ENCODE measurements at regions not wholly inside any gene's neighbourhood (a gene's known extent, or its start where the extent isn't known, plus 50 kb on each side); places are given as distances from the start of the nearest gene placed in this dataset.

DNA sequence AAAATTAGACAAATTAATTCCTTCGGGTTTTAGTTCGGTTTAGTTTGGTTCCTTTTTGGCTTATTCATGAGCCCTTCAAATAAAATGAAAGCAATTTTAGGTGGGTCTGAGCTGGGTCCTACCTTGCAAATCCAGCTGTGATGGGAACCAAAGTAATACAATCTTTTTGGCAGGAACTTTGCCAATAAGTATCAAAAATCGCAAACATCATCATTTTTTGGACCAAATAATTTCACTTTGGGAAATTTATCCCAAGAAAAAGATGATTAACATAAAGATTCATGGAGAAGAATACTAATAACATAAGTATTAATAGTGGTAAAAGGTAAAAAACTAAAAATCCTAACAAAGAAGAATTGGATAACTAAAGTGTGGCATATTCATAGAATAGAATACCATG is 67.8 kb upstream of the MYOCD start:
- DNase-seq (ENCODE audit: extremely low spot score): no peak

DNA sequence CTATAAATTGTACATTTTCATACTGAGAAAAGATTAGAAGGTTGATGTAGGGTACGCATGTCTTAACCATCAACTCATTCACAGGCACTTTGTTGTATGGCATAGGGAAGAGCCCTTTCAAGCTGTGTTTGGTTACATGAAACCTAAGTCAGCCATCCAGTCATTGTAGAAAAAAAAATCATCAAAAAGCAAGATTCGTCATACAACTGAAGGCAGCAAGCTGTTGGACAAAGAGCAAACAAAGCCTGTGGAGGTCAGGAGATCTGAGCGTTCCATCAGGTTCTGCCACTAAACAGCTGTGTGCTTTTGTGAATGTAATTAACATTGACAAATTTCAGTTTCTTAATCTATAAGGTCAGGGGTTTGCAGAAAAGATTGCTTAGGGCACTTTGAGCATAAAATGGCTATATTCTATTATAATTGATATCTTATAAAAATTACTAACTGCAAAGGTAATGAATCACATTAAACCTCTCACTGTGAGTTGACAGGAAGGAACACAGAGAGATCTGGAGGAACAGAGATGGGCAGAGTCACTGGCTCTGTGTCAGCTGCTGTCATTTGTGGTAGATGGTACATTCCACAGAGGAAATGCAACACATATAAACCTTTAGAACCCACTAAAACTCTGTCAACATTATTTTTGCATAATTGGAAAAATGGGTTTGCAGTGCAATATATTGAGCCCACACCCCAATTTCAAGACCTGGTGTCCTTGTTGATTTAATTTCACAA is 66.3 kb upstream of the MYOCD start:
- POLR2A ChIA-PET: no interaction called here
- DNase-seq (ENCODE audit: extremely low spot score): no peak
- TF ChIP-seq, protein P1, sequence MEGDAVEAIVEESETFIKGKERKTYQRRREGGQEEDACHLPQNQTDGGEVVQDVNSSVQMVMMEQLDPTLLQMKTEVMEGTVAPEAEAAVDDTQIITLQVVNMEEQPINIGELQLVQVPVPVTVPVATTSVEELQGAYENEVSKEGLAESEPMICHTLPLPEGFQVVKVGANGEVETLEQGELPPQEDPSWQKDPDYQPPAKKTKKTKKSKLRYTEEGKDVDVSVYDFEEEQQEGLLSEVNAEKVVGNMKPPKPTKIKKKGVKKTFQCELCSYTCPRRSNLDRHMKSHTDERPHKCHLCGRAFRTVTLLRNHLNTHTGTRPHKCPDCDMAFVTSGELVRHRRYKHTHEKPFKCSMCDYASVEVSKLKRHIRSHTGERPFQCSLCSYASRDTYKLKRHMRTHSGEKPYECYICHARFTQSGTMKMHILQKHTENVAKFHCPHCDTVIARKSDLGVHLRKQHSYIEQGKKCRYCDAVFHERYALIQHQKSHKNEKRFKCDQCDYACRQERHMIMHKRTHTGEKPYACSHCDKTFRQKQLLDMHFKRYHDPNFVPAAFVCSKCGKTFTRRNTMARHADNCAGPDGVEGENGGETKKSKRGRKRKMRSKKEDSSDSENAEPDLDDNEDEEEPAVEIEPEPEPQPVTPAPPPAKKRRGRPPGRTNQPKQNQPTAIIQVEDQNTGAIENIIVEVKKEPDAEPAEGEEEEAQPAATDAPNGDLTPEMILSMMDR (IDR thresholded peaks at IDR 0.05; ENCODE audit: control extremely low read depth, extremely low read depth, low read depth, missing control alignments): no peak
- CTCF ChIA-PET: no interaction called here

More for the DNA sequence above, 67.8 kb upstream of the MYOCD start:
- POLR2A ChIA-PET: no interaction called here
- CTCF ChIA-PET: no interaction called here
- TF ChIP-seq, protein P1 (IDR thresholded peaks at IDR 0.05; ENCODE audit: control extremely low read depth, extremely low read depth, low read depth, missing control alignments): no peak

DNA sequence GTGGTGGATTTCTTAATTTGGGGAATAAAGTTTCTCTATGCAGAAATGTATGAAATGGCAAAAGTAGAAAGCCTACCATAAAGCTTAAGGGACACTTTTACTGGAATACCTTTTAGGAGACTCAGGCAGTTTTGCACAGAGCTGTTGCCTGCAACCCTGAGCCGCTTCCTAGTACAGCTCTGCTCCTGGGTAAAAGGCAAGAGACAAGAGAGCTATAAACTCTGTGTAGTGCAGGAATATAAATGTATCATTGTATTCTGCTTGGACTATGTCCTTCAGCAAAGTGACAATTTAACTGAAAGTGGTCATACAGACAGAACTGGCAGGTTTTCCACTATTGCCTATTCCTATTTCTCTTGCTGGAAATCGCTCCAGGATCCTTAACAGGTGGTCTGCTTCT is 65.3 kb upstream of the MYOCD start:
- CTCF ChIA-PET: interaction anchor here (1.3 kb wide), 1 partner anchor 94 kb away, joined by 3 read pairs; no protein-coding TSS in a partner anchor

DNA sequence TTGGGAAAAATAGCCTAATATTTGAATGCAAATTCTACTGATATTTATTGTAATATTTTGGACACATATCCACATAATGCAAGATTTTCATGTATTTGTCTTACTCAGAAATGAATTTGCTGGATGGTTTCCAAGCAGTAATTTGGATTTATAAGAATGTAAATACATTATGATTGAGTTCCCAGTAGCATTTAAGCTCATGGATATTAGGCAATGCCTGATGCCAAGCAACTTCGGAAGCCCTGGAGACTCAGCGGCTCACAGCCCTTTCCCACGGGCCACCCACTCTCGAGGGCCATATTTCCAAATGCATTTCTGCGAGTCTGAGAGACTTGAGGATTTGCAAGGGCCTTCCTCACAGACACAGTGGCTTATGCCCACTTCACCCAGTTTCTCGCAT is 62.1 kb upstream of the MYOCD start:
- CTCF ChIA-PET: no interaction called here
- no peak for DNase-seq (ENCODE audit: extremely low spot score)
- POLR2A ChIA-PET: no interaction called here

More for the DNA sequence above, 65.3 kb upstream of the MYOCD start:
- POLR2A ChIA-PET: no interaction called here
- no peak for DNase-seq (ENCODE audit: extremely low spot score)
- TF ChIP-seq, protein P1 (IDR thresholded peaks at IDR 0.05; ENCODE audit: control extremely low read depth, extremely low read depth, low read depth, missing control alignments): no peak

DNA sequence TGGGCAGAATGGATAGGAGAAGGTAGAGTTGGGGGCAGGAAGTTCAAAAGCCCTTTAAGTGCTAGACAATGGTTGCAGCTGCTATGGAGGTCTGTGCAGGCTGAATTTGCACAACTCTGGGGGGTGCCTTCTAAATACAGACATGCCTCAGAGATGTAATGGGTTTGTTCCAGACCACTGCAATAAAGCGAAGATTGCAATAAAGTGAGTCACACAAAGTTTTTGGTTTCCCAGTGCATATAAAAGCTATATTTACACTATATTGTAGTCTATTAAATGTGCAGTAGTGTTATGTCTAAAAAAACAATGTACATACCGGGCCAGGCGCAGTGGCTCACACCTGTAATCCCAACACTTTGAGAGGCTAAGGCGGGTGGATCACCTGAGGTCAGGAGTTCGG is 60.5 kb upstream of the MYOCD start:
- POLR2A ChIA-PET: no interaction called here
- DNase-seq (ENCODE audit: extremely low spot score): no peak
- TF ChIP-seq, protein P1 (IDR thresholded peaks at IDR 0.05; ENCODE audit: control extremely low read depth, extremely low read depth, low read depth, missing control alignments): no peak
- CTCF ChIA-PET: no interaction called here

More for the DNA sequence above, 62.1 kb upstream of the MYOCD start:
- TF ChIP-seq, protein P1 (IDR thresholded peaks at IDR 0.05; ENCODE audit: control extremely low read depth, extremely low read depth, low read depth, missing control alignments): no peak

DNA sequence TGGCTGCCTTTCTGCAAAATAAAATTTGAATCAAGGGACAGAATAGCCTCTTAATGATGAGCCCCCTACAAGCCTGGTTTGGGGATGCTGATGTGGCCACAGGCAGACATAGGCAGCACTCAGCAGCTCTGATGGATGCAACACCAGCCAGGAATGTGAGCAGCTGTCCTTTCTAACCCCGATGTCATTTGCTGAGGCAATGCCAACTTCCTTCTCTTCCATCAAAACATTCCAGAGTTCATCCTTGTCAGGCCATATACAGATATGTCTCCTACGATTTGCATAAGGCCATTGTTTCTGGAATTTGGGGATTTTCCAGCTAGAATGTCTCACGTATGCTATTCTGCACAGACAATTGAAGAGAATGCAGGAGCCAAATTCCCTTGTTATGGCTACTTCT is 52.1 kb upstream of the MYOCD start:
- DNase-seq (ENCODE audit: extremely low spot score): no peak
- TF ChIP-seq, protein P1 (IDR thresholded peaks at IDR 0.05; ENCODE audit: control extremely low read depth, extremely low read depth, low read depth, missing control alignments): no peak
- ChIA-PET POLR2A (no interaction called here), CTCF (no interaction called here)

All from GM10248 (cell line).